Keratinocyte (primary cell): ENCODE measurements at regions not wholly inside any gene's neighbourhood (a gene's known extent, or its start where the extent isn't known, plus 50 kb on each side); places are given as distances from the start of the nearest gene placed in this dataset.
"Not testable (repeated sequence)": the region's sequence is repeated elsewhere in the genome, so short reads cannot be mapped to it uniquely, and the experiment has no call there.

Experiments
- EZH2 ChIP-seq: IDR thresholded peaks from one replicate; pipeline ENCODE4 v1.6.1; 2012; ENCODE audit warnings: inconsistent platforms, mild to moderate bottlenecking, low read length, moderate library complexity
- TF ChIP-seq, protein P1 (sequence below), 3 experiments: IDR thresholded peaks in 1 of 3; conservative IDR thresholded peaks in 1 of 3; optimal IDR thresholded peaks in 1 of 3; 2 replicates in 2 of 3; 3 replicates in 1 of 3; pipeline versions ENCODE3 to v1.5.1; 2011; ENCODE audit warnings: low read length in 3 of 3, mild to moderate bottlenecking in 3 of 3, moderate library complexity in 2 of 3, control low read depth in 1 of 3, inconsistent platforms in 1 of 3; ENCODE audit not compliant: insufficient read depth in 2 of 3; ENCODE audit errors: extremely low read depth in 1 of 3

DNA sequence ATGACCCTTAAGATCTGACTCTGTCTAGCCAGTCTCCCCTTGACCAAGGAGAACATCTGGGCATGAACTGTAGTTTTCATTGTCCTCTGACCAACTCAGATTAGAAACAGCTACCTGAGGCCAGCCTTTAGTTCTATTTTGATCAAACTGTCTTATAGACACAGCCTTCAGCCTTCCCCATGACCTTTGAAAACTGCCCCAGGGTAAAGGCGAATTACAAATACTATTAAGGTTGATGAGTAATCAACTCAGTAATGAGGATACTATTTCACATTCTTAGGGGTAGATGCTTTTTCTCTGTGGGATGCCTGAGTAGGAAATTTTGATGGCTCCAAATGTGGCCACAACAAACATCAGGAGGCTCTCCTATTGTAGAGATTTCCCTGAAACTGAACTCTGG, 125.8 kb upstream of the ERV3-1 start:
- TF ChIP-seq EZH2 = not testable (repeated sequence)
- TF ChIP-seq, protein P1, sequence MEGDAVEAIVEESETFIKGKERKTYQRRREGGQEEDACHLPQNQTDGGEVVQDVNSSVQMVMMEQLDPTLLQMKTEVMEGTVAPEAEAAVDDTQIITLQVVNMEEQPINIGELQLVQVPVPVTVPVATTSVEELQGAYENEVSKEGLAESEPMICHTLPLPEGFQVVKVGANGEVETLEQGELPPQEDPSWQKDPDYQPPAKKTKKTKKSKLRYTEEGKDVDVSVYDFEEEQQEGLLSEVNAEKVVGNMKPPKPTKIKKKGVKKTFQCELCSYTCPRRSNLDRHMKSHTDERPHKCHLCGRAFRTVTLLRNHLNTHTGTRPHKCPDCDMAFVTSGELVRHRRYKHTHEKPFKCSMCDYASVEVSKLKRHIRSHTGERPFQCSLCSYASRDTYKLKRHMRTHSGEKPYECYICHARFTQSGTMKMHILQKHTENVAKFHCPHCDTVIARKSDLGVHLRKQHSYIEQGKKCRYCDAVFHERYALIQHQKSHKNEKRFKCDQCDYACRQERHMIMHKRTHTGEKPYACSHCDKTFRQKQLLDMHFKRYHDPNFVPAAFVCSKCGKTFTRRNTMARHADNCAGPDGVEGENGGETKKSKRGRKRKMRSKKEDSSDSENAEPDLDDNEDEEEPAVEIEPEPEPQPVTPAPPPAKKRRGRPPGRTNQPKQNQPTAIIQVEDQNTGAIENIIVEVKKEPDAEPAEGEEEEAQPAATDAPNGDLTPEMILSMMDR (optimal IDR thresholded peaks at IDR 0.05 in 1 of 3, IDR thresholded peaks at IDR 0.05 in 1 of 3, conservative IDR thresholded peaks at IDR 0.05 in 1 of 3; ENCODE audit: extremely low read depth in 1 of 3, insufficient read depth in 2 of 3, low read length in 3 of 3) = not testable (repeated sequence)
